ENCODE measurements at regions not wholly inside any gene's neighbourhood (a gene's known extent, or its start where the extent isn't known, plus 50 kb on each side); places are given as distances from the start of the nearest gene placed in this dataset.
"Not testable (repeated sequence)": the region's sequence is repeated elsewhere in the genome, so short reads cannot be mapped to it uniquely, and the experiment has no call there.

DNA sequence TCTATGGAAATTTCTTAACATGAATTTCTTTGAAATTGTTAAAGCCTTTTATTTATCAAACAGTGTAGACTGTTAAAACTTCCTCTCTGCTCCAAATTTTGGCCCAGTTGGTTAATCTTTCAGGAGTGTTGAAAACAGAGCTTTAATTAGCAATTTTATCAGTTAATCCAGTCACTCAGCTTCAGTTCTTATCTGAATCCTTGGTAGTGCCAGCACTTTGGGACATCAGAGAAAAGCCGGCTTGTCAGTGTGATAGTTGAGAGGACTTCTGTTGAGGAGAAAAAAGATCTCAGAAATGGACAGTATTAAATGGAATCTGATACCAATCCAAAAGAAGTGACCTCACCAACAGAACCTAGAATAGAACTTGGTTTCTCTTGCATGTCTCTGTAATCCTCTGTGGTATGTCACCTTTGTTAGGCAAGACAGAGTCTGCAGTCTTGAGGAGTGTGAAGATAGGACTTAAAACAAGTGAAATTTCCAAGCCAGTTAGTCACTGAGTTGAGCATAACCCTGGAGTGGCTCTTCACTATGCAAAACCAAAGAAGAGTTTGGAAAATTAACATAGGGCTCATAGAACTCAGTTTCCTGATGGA lies 251.8 kb downstream of the NNT start:
- ATAC-seq (replicated peaks) (no peak), DNase-seq (no peak)
- H3K4me3 Mint-ChIP-seq = no peak overlapping the region
- no peaks in the 10 kb centered on the region for H3K27me3 Mint-ChIP-seq
- no peaks in the 10 kb centered on the region for H3K4me1 Mint-ChIP-seq
- H3K36me3 Mint-ChIP-seq = no peaks in the 10 kb centered on the region
- peaks cover 0 to 6% of the 10 kb centered on the region in 2 donors for H3K9me3 Mint-ChIP-seq
- no peak overlapping the region for H3K27ac Mint-ChIP-seq

DNA sequence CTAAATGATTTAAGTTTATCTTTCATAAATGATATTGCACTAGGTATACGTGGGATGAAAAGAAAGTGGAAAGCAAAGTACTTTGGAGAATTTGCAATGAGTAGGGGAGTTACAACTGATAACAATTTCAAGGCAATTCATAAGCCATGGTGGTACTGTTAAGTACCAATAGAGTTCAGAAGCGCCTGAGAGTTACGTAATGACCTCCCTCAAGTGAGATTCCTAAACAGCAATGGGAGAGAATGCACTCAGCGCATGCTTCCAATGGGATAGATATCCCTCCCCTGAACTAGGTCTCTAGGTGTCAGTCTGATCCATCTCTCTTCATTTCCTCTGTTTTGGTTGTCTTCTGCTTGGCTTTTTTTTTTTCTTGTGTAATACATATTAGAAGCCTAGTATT lies 249.3 kb downstream of the NNT start:
- no peak for ATAC-seq (replicated peaks)
- H3K4me1 Mint-ChIP-seq = no peaks in the 10 kb centered on the region

DNA sequence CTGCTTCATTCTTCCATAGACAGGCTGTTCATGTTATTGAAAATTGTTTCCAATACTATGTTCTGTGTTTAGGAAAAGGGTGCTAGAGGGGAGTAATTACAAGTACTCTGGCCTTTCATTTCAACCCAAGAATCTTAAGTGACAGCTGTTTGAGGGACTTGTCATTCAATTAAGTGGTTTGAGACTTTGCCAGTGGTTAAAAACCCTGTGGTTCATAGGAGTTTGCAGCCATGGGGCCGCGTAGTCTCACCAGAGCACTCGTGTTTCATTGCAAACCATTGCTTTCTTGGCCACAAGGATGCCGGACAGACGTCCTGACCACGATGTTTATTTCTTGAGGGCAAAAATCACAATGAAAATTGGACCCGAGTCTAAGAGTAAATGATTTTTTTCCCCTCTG lies 248.8 kb downstream of the NNT start:
- H3K9me3 Mint-ChIP-seq = peaks cover 0 to 5% of the 10 kb centered on the region in 2 donors
- no peaks in the 10 kb centered on the region for H3K27me3 Mint-ChIP-seq
- H3K27ac Mint-ChIP-seq = no peak overlapping the region
- DNase-seq (no peak), ATAC-seq (replicated peaks) (no peak)
- H3K4me1 Mint-ChIP-seq = no peaks in the 10 kb centered on the region
- H3K4me3 Mint-ChIP-seq = no peak overlapping the region
- H3K36me3 Mint-ChIP-seq = no peaks in the 10 kb centered on the region

More for the DNA sequence above, 249.3 kb downstream of the NNT start:
- Mint-ChIP-seq H3K27me3 (no peaks in the 10 kb centered on the region), H3K27ac (no peak overlapping the region), H3K36me3 (no peaks in the 10 kb centered on the region), H3K4me3 (no peak overlapping the region), H3K9me3 (peaks cover 0 to 6% of the 10 kb centered on the region in 2 donors)
- DNase-seq = no peak

DNA sequence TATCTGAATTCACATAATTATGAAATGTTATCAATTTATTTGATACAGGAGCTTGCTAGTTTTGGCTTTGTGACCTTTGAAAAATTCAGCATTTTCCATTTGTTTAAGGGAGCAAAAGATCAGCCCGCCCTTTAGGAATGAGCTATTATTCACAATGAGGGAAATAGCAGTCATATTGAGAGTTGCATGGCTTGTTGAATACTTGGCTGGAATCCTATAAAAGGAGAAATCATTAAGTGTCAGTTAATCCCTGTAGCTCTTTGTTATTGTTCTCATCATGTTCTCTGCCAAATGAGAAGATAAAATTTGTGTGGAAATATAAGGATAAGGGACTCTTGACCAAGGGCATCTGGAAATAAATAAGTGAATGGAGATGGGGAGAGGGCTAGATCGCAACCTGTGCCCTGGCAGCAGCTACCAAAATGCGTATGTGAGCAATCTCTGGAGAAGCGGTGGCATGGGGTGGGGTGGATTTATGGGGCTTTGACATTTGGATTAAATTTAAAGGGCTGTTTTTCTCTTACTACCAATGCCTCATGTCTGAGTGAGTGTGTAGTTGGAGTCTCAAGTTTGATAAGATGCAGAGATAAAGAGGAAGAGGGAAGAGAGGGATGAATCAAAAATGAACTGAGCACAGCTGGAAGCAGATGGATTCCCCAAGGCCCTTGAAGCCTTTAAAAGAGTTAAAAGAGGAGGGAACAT lies 237.6 kb downstream of the NNT start:
- DNase-seq (no peak), ATAC-seq (replicated peaks) (no peak)
- Mint-ChIP-seq H3K27ac (no peak overlapping the region), H3K27me3 (no peaks in the 10 kb centered on the region), H3K4me3 (no peak overlapping the region), H3K9me3 (peaks cover 0 to 4% of the 10 kb centered on the region in 2 donors), H3K4me1 (no peaks in the 10 kb centered on the region), H3K36me3 (no peaks in the 10 kb centered on the region)

DNA sequence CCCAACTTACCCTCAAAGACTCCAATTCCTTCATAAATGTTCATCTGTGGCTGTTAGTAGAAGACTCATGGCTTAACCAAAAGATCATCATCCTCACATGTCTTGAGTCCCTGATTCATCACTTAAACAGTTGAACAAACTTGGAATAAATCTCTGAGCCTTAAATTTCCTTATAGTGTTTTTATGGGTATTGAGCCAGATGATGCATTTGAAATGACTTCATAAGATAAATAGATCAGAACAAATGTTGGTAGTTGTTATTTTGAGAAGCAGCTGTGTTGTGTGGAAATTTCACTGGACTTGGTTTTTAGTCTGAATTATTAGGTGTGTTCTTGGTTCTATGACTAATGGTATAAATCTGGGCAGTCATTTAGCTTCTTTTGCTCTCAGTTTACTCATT lies 236.2 kb downstream of the NNT start:
- H3K27ac Mint-ChIP-seq = no peak overlapping the region
- ATAC-seq (replicated peaks) (no peak), DNase-seq (no peak)

DNA sequence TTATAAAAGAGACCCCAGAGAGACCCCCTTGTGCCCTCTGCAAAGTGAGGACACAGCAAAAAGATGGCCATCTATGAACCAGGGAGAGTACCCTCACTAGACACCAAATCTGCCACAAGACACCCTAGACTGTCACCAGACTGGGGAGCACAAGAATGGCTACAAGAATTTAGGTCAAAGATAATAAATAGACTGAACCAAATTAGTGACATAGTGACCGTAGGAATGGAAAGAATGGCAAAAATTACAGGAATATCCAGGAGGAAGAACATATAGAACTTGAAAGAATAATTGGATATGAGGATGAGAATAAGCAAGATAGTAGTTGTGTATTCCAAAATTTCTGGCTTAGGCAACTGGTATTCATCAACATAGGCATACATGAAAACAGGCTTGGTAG lies 235.0 kb downstream of the NNT start:
- H3K27me3 Mint-ChIP-seq = no peaks in the 10 kb centered on the region
- H3K27ac Mint-ChIP-seq = no peak overlapping the region
- no peak overlapping the region for H3K4me3 Mint-ChIP-seq
- no peak for ATAC-seq (replicated peaks)
- H3K9me3 Mint-ChIP-seq = peaks cover 0 to 4% of the 10 kb centered on the region in 2 donors
- no peak for DNase-seq
- H3K36me3 Mint-ChIP-seq = no peaks in the 10 kb centered on the region
- H3K4me1 Mint-ChIP-seq = no peaks in the 10 kb centered on the region

More for the DNA sequence above, 236.2 kb downstream of the NNT start:
- H3K9me3 Mint-ChIP-seq = peaks cover 0 to 4% of the 10 kb centered on the region in 2 donors
- H3K4me1 Mint-ChIP-seq = no peaks in the 10 kb centered on the region
- no peak overlapping the region for H3K4me3 Mint-ChIP-seq
- H3K36me3 Mint-ChIP-seq = no peaks in the 10 kb centered on the region
- no peaks in the 10 kb centered on the region for H3K27me3 Mint-ChIP-seq

DNA sequence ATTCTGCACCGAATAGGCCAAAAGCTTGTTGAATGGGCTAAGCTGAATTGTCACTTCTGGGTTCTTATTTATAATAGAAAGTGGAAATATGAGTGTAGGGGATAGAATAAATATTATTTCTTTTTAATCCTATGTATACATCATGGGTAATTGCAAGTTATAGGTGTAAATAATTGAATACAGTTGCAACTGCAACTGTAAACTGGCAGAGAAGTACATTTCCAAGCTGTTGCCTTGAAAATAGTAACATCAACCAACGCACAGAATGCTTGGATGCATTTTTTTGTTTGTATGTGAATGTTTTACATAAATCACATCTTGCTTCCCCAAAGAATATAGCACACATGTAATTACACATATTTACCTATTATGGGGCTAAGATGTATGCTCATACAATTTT lies 234.1 kb downstream of the NNT start:
- no peaks in the 10 kb centered on the region for H3K27me3 Mint-ChIP-seq
- no peaks in the 10 kb centered on the region for H3K36me3 Mint-ChIP-seq
- H3K4me3 Mint-ChIP-seq = no peak overlapping the region

DNA sequence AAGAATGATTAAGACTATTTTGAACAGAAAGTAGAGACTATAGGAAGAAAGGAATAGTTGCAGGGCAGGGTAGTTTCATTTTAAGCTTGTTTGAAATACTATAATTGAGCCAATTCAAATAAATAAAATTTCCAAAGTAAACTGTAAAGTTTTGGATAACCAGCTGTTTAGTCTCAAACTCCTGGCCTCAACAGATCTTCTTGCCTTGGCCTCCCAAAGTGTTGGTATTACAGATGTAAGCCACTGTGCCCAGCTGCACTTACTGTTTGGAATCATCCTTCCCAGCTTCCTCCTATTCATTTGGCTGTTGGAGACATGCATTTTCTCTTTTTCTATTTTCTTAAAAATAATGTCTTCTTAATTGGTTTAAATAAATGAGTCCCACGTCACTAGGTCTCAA lies 231.0 kb downstream of the NNT start:
- H3K4me3 Mint-ChIP-seq = no peak overlapping the region
- no peak overlapping the region for H3K27ac Mint-ChIP-seq
- H3K4me1 Mint-ChIP-seq = no peaks in the 10 kb centered on the region
- no peaks in the 10 kb centered on the region for H3K27me3 Mint-ChIP-seq
- H3K36me3 Mint-ChIP-seq = no peaks in the 10 kb centered on the region
- DNase-seq (no peak), ATAC-seq (replicated peaks) (no peak)
- H3K9me3 Mint-ChIP-seq = peaks cover 1 to 6% of the 10 kb centered on the region in 2 donors

More for the DNA sequence above, 234.1 kb downstream of the NNT start:
- ATAC-seq (replicated peaks) (no peak), DNase-seq (no peak)
- Mint-ChIP-seq H3K9me3 (peaks cover 0 to 1% of the 10 kb centered on the region in 2 donors), H3K27ac (no peak overlapping the region), H3K4me1 (no peaks in the 10 kb centered on the region)

DNA sequence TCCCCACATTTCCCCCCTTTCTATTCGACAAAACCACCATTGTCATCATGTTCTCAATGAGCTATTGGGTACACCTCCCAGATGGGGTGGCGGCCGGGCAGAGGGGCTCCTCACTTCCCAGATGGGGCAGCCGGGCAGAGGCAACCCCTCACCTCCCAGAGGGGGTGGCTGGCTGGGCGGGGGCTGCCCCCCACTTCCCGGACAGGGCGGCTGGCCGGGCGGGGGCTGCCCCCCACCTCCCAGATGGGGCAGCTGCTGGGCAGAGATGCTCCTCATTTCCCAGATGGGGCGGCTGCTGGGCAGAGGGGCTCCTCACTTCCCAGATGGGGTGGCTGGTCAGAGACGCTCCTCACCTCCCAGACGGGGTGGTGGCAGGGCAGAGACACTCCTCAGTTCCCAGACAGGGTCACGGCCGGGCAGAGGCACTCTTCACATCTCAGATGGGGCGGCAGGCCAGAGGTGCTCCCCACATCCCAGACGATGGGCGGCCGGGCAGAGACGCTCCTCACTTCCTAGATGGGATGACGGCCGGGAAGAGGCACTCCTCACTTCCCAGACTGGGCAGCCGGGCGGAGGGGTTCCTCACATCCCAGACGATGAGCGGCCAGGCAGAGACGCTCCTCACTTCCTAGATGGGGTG lies 221.5 kb downstream of the NNT start:
- H3K4me3 Mint-ChIP-seq; DNase-seq; ATAC-seq (replicated peaks); H3K36me3 Mint-ChIP-seq; H3K27ac Mint-ChIP-seq; H3K4me1 Mint-ChIP-seq; H3K27me3 Mint-ChIP-seq: not testable (repeated sequence)
- H3K9me3 Mint-ChIP-seq = peaks cover 5 to 10% of the 10 kb centered on the region in 2 donors

DNA sequence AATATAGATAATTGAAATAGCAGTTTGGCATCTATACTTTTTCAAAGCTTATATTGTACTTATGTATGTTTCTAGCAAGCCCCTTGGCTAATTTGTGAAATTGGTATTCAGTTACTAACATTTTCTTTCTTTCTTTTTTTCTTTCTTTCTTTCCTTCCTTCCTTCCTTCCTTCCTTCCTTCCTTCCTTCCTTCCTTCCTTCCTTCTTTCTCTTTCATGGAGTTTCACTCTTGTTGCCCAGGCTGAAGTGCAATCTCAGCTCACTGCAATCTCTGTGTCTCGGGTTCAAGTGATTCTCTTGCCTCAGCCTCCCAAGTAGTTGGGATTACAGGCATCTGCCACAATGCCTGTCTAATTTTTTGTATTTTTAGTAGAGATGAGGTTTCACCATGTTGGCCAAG lies 215.4 kb downstream of the NNT start:
- H3K4me1 Mint-ChIP-seq; ATAC-seq (replicated peaks); H3K27me3 Mint-ChIP-seq; DNase-seq; H3K4me3 Mint-ChIP-seq; H3K27ac Mint-ChIP-seq; H3K36me3 Mint-ChIP-seq: not testable (repeated sequence)
- H3K9me3 Mint-ChIP-seq = peaks cover 17 to 18% of the 10 kb centered on the region in 2 donors

DNA sequence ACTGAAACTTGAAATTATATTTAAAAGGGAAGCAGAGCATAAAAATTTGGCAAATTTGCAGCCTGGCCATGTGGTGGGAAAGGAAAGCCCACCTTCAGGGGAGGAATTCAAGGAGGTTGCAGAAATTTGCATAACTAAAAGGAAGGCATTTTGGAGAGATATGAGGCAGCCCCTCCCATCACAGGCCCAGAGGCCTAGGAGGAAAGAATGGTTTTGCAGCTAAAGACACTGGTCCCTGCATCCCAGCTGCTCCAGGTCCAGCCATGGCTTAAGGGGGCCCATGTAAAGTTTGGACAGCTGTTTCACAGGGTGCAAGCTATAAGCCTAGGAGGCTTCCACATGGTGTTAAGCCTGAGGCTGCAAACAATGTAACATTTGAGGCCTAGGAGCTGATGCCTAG lies 212.5 kb downstream of the NNT start:
- Mint-ChIP-seq H3K4me1 (no peaks in the 10 kb centered on the region), H3K9me3 (peaks cover 16 to 27% of the 10 kb centered on the region in 2 donors), H3K27me3 (no peaks in the 10 kb centered on the region), H3K36me3 (no peaks in the 10 kb centered on the region), H3K4me3 (no peak overlapping the region), H3K27ac (no peak overlapping the region)
- DNase-seq (no peak), ATAC-seq (replicated peaks) (no peak)

DNA sequence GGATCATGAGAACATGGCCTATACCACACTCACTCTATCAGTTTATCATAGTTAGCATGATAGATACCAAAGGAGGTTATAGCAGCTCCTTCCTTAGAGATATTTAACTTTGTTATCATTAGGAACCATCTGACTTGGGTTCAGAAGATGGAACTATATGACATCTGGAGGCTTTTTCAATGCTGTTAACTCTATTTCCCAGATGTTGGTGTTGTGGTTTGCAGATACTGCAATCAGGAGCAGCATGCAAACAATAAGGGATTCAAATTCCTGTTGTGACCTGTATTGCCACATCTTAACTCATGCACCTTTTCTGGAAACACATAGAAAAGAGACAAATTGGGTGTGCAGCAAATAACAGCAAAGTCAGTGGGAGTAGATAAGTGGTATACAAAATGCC lies 201.7 kb downstream of the NNT start:
- peaks cover 0 to 6% of the 10 kb centered on the region in 2 donors for H3K9me3 Mint-ChIP-seq
- no peak for DNase-seq
- H3K27me3 Mint-ChIP-seq = no peaks in the 10 kb centered on the region
- H3K27ac Mint-ChIP-seq = no peak overlapping the region
- no peaks in the 10 kb centered on the region for H3K36me3 Mint-ChIP-seq
- no peaks in the 10 kb centered on the region for H3K4me1 Mint-ChIP-seq
- H3K4me3 Mint-ChIP-seq = no peak overlapping the region
- ATAC-seq (replicated peaks) = no peak

DNA sequence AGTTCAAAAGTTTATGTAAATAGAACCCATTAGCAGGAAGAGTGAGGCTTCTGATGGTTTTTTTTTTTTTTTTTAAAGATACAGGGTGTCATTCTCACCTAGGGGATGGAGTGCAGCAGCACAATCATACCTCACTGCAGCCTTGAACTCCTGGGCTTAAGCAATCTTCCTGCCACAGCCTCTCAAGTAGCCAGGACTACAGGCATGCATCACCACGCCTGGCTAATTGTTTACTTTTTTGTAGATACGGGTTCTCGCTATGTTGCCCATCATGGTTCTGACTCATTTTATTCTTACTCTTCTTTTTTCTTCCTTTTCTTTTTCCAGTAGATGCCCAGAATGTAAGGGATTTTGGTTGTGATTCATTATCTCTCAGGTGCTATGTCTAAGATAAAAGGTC lies 201.1 kb downstream of the NNT start:
- Mint-ChIP-seq H3K27me3 (no peaks in the 10 kb centered on the region), H3K9me3 (peaks cover 0 to 6% of the 10 kb centered on the region in 2 donors), H3K4me3 (no peak overlapping the region), H3K36me3 (no peaks in the 10 kb centered on the region), H3K4me1 (no peaks in the 10 kb centered on the region), H3K27ac (no peak overlapping the region)
- DNase-seq (no peak), ATAC-seq (replicated peaks) (no peak)

DNA sequence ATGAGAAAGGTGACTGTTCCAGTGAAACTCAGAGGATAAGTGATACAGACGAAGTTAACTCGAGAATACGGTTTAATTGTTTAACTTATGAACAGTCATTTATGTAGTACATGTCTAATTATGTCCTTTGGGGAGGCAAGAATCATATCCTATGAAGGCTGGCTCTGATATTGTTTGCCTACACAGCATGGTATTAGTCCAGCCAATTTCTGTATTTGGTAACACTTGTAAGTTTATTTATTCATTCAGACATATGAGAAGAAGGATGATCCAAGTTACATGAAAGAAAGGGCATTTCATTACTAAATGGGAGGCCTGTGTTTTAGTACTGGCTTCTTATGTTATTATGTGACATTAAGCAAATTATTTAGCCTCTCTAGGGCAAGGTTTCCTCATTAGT lies 199.7 kb downstream of the NNT start:
- no peak for DNase-seq
- no peak overlapping the region for H3K27ac Mint-ChIP-seq
- ATAC-seq (replicated peaks) = no peak
- no peaks in the 10 kb centered on the region for H3K36me3 Mint-ChIP-seq
- H3K4me1 Mint-ChIP-seq = no peaks in the 10 kb centered on the region
- H3K4me3 Mint-ChIP-seq = no peak overlapping the region
- peaks cover 3 to 6% of the 10 kb centered on the region in 2 donors for H3K9me3 Mint-ChIP-seq
- H3K27me3 Mint-ChIP-seq = no peaks in the 10 kb centered on the region

DNA sequence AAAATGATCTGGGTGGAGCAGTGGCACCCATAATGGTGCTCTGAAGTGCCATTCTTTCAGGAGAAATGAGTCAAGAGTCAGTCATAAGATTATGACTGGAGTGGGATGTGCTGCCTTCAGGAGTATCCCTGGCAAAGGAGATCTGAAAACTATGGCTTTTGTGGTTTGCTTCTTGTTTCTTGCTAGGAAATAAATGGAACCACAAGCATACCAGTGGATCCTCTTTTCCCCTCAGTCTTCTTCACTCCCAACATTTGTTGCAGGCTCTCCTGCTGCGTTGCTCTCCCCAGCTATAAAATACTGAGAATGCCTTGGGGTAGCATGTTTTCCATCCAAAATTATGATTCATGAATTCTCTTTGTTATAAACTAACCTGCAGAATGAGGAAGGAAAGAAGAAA lies 199.1 kb downstream of the NNT start:
- Mint-ChIP-seq H3K27me3 (no peaks in the 10 kb centered on the region), H3K4me1 (no peaks in the 10 kb centered on the region), H3K4me3 (no peak overlapping the region), H3K36me3 (no peaks in the 10 kb centered on the region), H3K9me3 (peaks cover 3 to 6% of the 10 kb centered on the region in 2 donors), H3K27ac (no peak overlapping the region)
- ATAC-seq (replicated peaks) (no peak), DNase-seq (no peak)

All from stimulated activated naive B cell treated with anti-CD40 and anti-IgM and Interleukin-4, amounts not matched to agents 10 μg/mL and 1 μg/mL and 100 μg/mL, for 72 hours (primary cell).